ENCODE measurements at regions not wholly inside any gene's neighbourhood (a gene's known extent, or its start where the extent isn't known, plus 50 kb on each side); places are given as distances from the start of the nearest gene placed in this dataset.
"Not testable (repeated sequence)": the region's sequence is repeated elsewhere in the genome, so short reads cannot be mapped to it uniquely, and the experiment has no call there.

GRCh38 chr2:47282621-47283272 lies 86.4 kb upstream of the EPCAM start:
- Histone ChIP-seq H3K36me3 (ENCODE audit: low read depth) (no peaks in the 10 kb centered on the region), H3K4me3 (ENCODE audit: severe bottlenecking) (no peak overlapping the region), H3K27ac (ENCODE audit: poor library complexity, severe bottlenecking) (no peak overlapping the region), H3K27me3 (ENCODE audit: insufficient read depth, poor library complexity, severe bottlenecking) (no peaks in the 10 kb centered on the region), H3K4me1 (ENCODE audit: insufficient read depth, poor library complexity, severe bottlenecking) (no peaks in the 10 kb centered on the region), H3K9me3 (ENCODE audit: severe bottlenecking) (no peaks in the 10 kb centered on the region)
- ATAC-seq (ENCODE audit: low read depth) (no peak), DNase-seq (ENCODE audit: low spot score) (no peak)
- TF ChIP-seq CTCF (IDR thresholded peaks at IDR 0.05; ENCODE audit: poor library complexity, severe bottlenecking): no peak

GRCh38 chr2:47279525-47279924 lies 89.6 kb upstream of the EPCAM start:
- DNase-seq (ENCODE audit: low spot score); H3K27ac ChIP-seq (ENCODE audit: poor library complexity, severe bottlenecking); H3K9me3 ChIP-seq (ENCODE audit: severe bottlenecking); H3K4me1 ChIP-seq (ENCODE audit: insufficient read depth, poor library complexity, severe bottlenecking); ATAC-seq (ENCODE audit: low read depth); H3K36me3 ChIP-seq (ENCODE audit: low read depth); H3K27me3 ChIP-seq (ENCODE audit: insufficient read depth, poor library complexity, severe bottlenecking); H3K4me3 ChIP-seq (ENCODE audit: severe bottlenecking): not testable (repeated sequence)

- Histone ChIP-seq H3K27ac (ENCODE audit: poor library complexity, severe bottlenecking) (no peak overlapping the region), H3K27me3 (ENCODE audit: insufficient read depth, poor library complexity, severe bottlenecking) (no peaks in the 10 kb centered on the region), H3K4me1 (ENCODE audit: insufficient read depth, poor library complexity, severe bottlenecking) (peaks cover 5% of the 10 kb centered on the region), H3K9me3 (ENCODE audit: severe bottlenecking) (no peaks in the 10 kb centered on the region), H3K4me3 (ENCODE audit: severe bottlenecking) (no peak overlapping the region), H3K36me3 (ENCODE audit: low read depth) (no peaks in the 10 kb centered on the region)
- no peak for DNase-seq (ENCODE audit: low spot score)
- ATAC-seq (ENCODE audit: low read depth): no peak
- no peak for TF ChIP-seq CTCF (IDR thresholded peaks at IDR 0.05; ENCODE audit: poor library complexity, severe bottlenecking)
Observed at GRCh38 chr2:47277987-47278386, 91.1 kb upstream of the EPCAM start.

- DNase-seq (ENCODE audit: low spot score) (no peak), ATAC-seq (ENCODE audit: low read depth) (peak; percentile 82)
- H3K27ac ChIP-seq (ENCODE audit: poor library complexity, severe bottlenecking): no peak overlapping the region
- no peaks in the 10 kb centered on the region for H3K9me3 ChIP-seq (ENCODE audit: severe bottlenecking)
- no peaks in the 10 kb centered on the region for H3K27me3 ChIP-seq (ENCODE audit: insufficient read depth, poor library complexity, severe bottlenecking)
- TF ChIP-seq CTCF (IDR thresholded peaks at IDR 0.05; ENCODE audit: poor library complexity, severe bottlenecking): no peak
- peaks cover 5% of the 10 kb centered on the region for H3K4me1 ChIP-seq (ENCODE audit: insufficient read depth, poor library complexity, severe bottlenecking)
- no peak overlapping the region for H3K4me3 ChIP-seq (ENCODE audit: severe bottlenecking)
- H3K36me3 ChIP-seq (ENCODE audit: low read depth): no peaks in the 10 kb centered on the region
Observed at GRCh38 chr2:47277187-47277586, 91.9 kb upstream of the EPCAM start.

GRCh38 chr2:47276061-47276460 lies 93.0 kb upstream of the EPCAM start:
- Histone ChIP-seq H3K27me3 (ENCODE audit: insufficient read depth, poor library complexity, severe bottlenecking) (no peaks in the 10 kb centered on the region), H3K4me3 (ENCODE audit: severe bottlenecking) (no peak overlapping the region), H3K27ac (ENCODE audit: poor library complexity, severe bottlenecking) (no peak overlapping the region), H3K4me1 (ENCODE audit: insufficient read depth, poor library complexity, severe bottlenecking) (peaks cover 5% of the 10 kb centered on the region), H3K36me3 (ENCODE audit: low read depth) (no peaks in the 10 kb centered on the region), H3K9me3 (ENCODE audit: severe bottlenecking) (no peaks in the 10 kb centered on the region)
- no peak for TF ChIP-seq CTCF (IDR thresholded peaks at IDR 0.05; ENCODE audit: poor library complexity, severe bottlenecking)
- DNase-seq (ENCODE audit: low spot score) (no peak), ATAC-seq (ENCODE audit: low read depth) (no peak)
